ENCODE measurements at regions not wholly inside any gene's neighbourhood (a gene's known extent, or its start where the extent isn't known, plus 50 kb on each side); places are given as distances from the start of the nearest gene placed in this dataset.

DNA sequence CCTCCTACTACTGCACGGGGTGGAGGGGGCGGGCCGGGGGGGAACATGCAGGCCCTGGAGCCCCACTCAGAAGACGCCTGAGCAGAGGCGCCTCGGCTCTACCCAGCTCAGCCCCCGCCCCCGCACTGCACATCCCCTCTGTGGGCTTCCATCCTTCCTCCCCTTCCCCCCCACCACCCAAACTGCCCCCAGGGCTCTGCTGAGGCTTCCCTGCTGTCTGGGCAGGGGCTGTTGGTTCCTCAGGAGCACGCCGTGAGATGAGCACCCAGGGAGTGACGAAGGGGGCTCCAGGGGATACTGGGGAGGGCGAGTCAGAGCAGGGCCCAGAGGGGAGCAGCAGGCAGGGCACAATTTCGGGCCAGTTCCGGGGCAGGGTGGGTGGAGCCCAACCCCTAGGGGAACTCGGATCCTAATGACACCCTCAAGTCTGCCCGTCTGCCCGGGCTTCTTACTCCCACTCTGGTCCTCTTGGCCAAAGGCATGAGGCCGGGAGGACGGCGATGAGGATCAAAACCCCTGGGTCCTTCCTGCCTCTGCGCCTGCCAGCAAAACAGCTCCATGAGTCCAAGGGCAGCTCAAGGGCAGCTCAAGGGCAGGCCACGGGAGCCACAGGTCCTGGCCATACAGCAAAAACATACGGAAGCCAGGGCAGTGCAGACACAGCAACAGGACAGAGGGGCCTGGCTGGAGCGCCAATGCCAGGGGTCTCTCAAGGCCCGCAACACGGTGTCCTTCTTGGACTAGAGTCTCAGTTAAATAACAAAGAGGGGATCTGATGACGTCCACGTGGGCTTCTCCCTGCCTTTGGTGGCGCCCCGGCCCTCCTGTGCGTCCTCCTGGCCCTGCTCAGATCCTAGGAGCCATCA, 200.9 kb downstream of the AUH start:
- ATAC-seq (no peak), DNase-seq (no peak)
- Mint-ChIP-seq H3K27me3 (no peaks in the 10 kb centered on the region), H3K4me3 (no peak overlapping the region), H3K9me3 (no peaks in the 10 kb centered on the region), H3K4me1 (peaks cover 67% of the 10 kb centered on the region), H3K27ac (peak overlapping the region; percentile 20 to 45)

- peak overlapping the region; percentile 20 to 45 for H3K27ac Mint-ChIP-seq
- no peaks in the 10 kb centered on the region for H3K9me3 Mint-ChIP-seq
- no peaks in the 10 kb centered on the region for H3K27me3 Mint-ChIP-seq
- H3K4me1 Mint-ChIP-seq: peaks cover 58% of the 10 kb centered on the region
- no peak for DNase-seq
- no peak for ATAC-seq
- peak overlapping the region; percentile 72 to 79 for H3K4me3 Mint-ChIP-seq
These were observed 200.0 kb downstream of the AUH start for GRCh38 chr9:91161465-91162300.

- Mint-ChIP-seq H3K27ac (peak overlapping the region; percentile 83 to 86), H3K4me1 (peaks cover 54% of the 10 kb centered on the region), H3K9me3 (no peaks in the 10 kb centered on the region), H3K4me3 (peak overlapping the region; percentile 72 to 79), H3K27me3 (no peaks in the 10 kb centered on the region)
- ATAC-seq: peak; percentile 44
- peak in 1 of 2 donors; percentile 48 for DNase-seq
These were observed 199.4 kb downstream of the AUH start for GRCh38 chr9:91162311-91162710.

DNA sequence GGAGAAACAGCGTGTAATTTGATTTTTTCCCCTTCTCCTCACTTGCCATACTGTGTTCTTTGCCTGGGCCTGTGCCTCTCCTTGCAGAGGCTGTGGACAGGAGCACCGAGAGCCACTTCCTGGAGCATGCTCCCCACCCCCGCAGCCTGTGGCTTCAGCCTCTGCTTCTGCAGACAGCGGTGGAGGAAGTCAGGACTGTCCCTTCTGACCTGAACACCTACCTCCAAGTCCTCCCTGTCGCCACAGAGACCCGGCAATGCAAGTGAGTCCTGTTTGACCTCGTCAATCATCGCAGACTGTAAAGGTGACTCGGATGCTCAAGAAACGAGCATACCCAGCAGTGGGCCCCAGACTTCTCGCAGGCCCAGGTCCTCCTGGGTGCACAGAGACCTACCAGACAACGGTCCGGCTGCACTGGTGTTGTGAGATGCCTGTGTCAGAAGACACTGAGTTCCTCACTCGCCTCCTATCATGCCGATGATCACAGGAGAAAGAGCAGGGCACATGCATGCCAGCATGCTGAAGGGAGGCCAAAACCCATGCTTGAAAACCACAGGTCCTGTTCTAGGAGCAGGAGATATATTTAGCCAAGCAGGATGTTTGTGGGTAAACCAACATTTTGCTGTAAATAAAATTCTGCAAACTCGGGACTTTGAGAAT, 198.8 kb downstream of the AUH start:
- ATAC-seq (peak; percentile 62), DNase-seq (peak; percentile 57 to 81)
- Mint-ChIP-seq H3K4me1 (peaks cover 54% of the 10 kb centered on the region), H3K9me3 (no peaks in the 10 kb centered on the region), H3K27me3 (no peaks in the 10 kb centered on the region), H3K27ac (peak overlapping the region; percentile 83 to 86), H3K4me3 (peak overlapping the region; percentile 72 to 79)

GRCh38 chr9:91163444-91163772, 198.3 kb downstream of the AUH start:
- H3K4me3 Mint-ChIP-seq: peak overlapping the region in 1 of 2 donors; percentile 64
- no peak for ATAC-seq
- no peaks in the 10 kb centered on the region for H3K27me3 Mint-ChIP-seq
- DNase-seq: no peak
- H3K9me3 Mint-ChIP-seq: no peaks in the 10 kb centered on the region
- H3K4me1 Mint-ChIP-seq: peaks cover 58% of the 10 kb centered on the region
- peak overlapping the region in 1 of 2 donors; percentile 78 for H3K27ac Mint-ChIP-seq

GRCh38 chr9:91163773-91164471, 197.8 kb downstream of the AUH start:
- ATAC-seq (peak; percentile 56), DNase-seq (peak in 1 of 2 donors; percentile 49)
- Mint-ChIP-seq H3K4me3 (peak overlapping the region; percentile 43 to 64), H3K9me3 (no peaks in the 10 kb centered on the region), H3K27me3 (no peaks in the 10 kb centered on the region), H3K27ac (peak overlapping the region; percentile 36 to 78), H3K4me1 (peaks cover 58% of the 10 kb centered on the region)

All from stimulated activated naive CD8-positive, alpha-beta T cell treated with anti-CD3 and anti-CD28 coated beads, Interleukin-15, amount 100 ng/mL, for 72 hours (primary cell).